GM23248 (cell line): ENCODE measurements at regions not wholly inside any gene's neighbourhood (a gene's known extent, or its start where the extent isn't known, plus 50 kb on each side); places are given as distances from the start of the nearest gene placed in this dataset.

Experiments
- DNase-seq: peaks from one replicate; pipeline ENCODE4 v3.0.0-alpha.2; 2015
- H2AFZ ChIP-seq: fragments of 200-600 bp; sonication (generic); 2 replicates; pipeline ENCODE4 v1.6.1; 2016; ENCODE audit warnings: antibody characterized with exemption
- H3F3A ChIP-seq: fragments of 200-600 bp; sonication (generic); 2 replicates; pipeline ENCODE4 v1.6.1; 2016; ENCODE audit warnings: mild to moderate bottlenecking, antibody characterized with exemption, mixed run types; ENCODE audit not compliant: insufficient read depth
- H3K27ac ChIP-seq: fragments of 200-600 bp; sonication (generic); 2 replicates; pipeline ENCODE4 v1.5.1; 2016; ENCODE audit warnings: mild to moderate bottlenecking
- H3K27me3 ChIP-seq: fragments of 200-600 bp; sonication (generic); replicated peaks from 2 replicates; pipeline ENCODE4 v1.6.1; 2016; ENCODE audit warnings: mild to moderate bottlenecking; ENCODE audit not compliant: insufficient read depth
- H3K36me3 ChIP-seq: fragments of 200-600 bp; sonication (generic); 2 replicates; pipeline ENCODE4 v1.6.1; 2016; ENCODE audit warnings: low read depth, mild to moderate bottlenecking
- H3K4me1 ChIP-seq: fragments of 200-600 bp; sonication (generic); 2 replicates; pipeline ENCODE4 v1.6.1; 2016; ENCODE audit warnings: mild to moderate bottlenecking; ENCODE audit not compliant: insufficient read depth
- H3K4me2 ChIP-seq: fragments of 200-600 bp; sonication (generic); one replicate; pipeline ENCODE4 v1.6.1; 2016; ENCODE audit warnings: mild to moderate bottlenecking; ENCODE audit not compliant: unreplicated experiment
- H3K4me3 ChIP-seq: fragments of 200-600 bp; sonication (generic); 2 replicates; pipeline ENCODE4 v1.5.1; 2016; ENCODE audit warnings: mild to moderate bottlenecking
- H3K79me2 ChIP-seq: fragments of 200-600 bp; sonication (generic); 2 replicates; pipeline ENCODE4 v1.6.1; 2016; ENCODE audit warnings: mild to moderate bottlenecking; ENCODE audit not compliant: insufficient read depth
- H3K9ac ChIP-seq: fragments of 200-600 bp; sonication (generic); 2 replicates; pipeline ENCODE4 v1.6.1; 2016; ENCODE audit warnings: mild to moderate bottlenecking
- H3K9me2 ChIP-seq: fragments of 200-600 bp; sonication (generic); 2 replicates; pipeline ENCODE4 v1.6.1; 2016; ENCODE audit warnings: mixed run types, mild to moderate bottlenecking, moderate library complexity; ENCODE audit not compliant: insufficient read depth
- H3K9me3 ChIP-seq: fragments of 200-600 bp; sonication (generic); one replicate; pipeline ENCODE4 v1.6.1; 2017; ENCODE audit warnings: low read depth
- H4K20me1 ChIP-seq: fragments of 200-600 bp; sonication (generic); 2 replicates; pipeline ENCODE4 v1.6.0; 2016; ENCODE audit not compliant: insufficient read depth
- EZH2 ChIP-seq: fragments of 200-600 bp; sonication (generic); IDR thresholded peaks from 2 replicates; pipeline ENCODE4 v1.6.1; 2018; ENCODE audit warnings: antibody characterized with exemption, mild to moderate bottlenecking; ENCODE audit not compliant: insufficient read depth, poor library complexity, severe bottlenecking
- EZH2phosphoT487 ChIP-seq: fragments of 200-600 bp; sonication (generic); IDR thresholded peaks from 2 replicates; pipeline ENCODE4 v1.6.1; 2018; ENCODE audit warnings: antibody characterized with exemption, moderate library complexity, mild to moderate bottlenecking, low read depth; ENCODE audit not compliant: insufficient read depth
- WGBS, 2 experiments: methylation state at CpG; one replicate each; pipeline ENCODE4 v1.1.6; 2015 to 2017; ENCODE audit warnings: low lambda C conversion rate in 2 of 2, low coverage in 1 of 2; ENCODE audit errors: missing lambda C conversion rate in 2 of 2; 5-methylcytosine and 5-hydroxymethylcytosine counted together
- in situ Hi-C: fragments of 300-500 bp; cut with MboI; formaldehyde crosslinking; loops from 2 replicates; pipeline ENCODE4 v1.15.0; 2020

DNA sequence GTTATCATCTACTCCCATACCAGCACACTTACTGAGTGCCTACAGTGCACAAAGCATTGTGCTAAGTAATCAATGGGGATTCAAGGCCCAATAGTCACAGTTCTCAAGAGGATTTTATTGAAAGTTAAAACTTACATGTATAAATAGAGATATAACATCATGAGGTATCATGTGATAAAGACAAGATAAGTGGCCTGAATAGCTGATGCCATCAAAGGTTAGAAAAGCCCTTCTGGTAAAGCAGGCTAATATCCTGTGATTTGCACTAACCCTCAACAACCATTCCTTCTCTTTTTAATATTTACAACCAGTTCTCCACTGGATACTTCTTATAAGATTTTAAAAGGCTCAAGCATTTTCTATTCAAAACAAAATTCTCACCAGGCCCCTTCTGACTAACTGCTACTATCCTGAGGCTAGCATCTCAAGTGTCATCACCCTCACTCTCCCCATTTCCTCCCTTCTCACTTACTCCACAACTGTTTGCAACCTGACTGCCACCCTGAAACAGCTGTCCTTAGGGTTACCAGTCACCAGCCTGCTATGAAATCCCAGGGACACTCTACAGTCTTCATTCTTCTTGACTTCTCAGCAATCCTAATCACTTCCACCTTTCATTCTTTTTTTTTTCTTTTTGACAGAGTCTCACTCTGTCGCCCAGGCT, 377.9 kb downstream of the ENC1 start:
- Histone ChIP-seq H3K27ac (no peak overlapping the region), H3K79me2 (no peaks in the 10 kb centered on the region), H3K36me3 (no peaks in the 10 kb centered on the region), H3K9ac (no peak overlapping the region), H3K9me3 (no peaks in the 10 kb centered on the region), H3K4me1 (no peaks in the 10 kb centered on the region), H3K4me2 (no peak overlapping the region), H3K27me3 (no peaks in the 10 kb centered on the region), H4K20me1 (no peaks in the 10 kb centered on the region), H2AFZ (no peak overlapping the region), H3K9me2 (no peaks in the 10 kb centered on the region), H3F3A (no peaks in the 10 kb centered on the region), H3K4me3 (no peak overlapping the region)
- TF ChIP-seq EZH2phosphoT487 (no peak), EZH2 (no peak)
- DNase-seq = no peak
- WGBS, 2 experiments = 100% methylated on average over 1 of the region's 1 CpG
- in situ Hi-C loops = no loop called here

- Histone ChIP-seq H3K4me1 (no peaks in the 10 kb centered on the region; the same call in 1 of the 2 replicates), H3K9me2 (no peaks in the 10 kb centered on the region), H3K9ac (no peak overlapping the region), H3K27ac (no peak overlapping the region), H3K79me2 (no peaks in the 10 kb centered on the region), H3K4me3 (no peak overlapping the region), H3K4me2 (no peak overlapping the region), H3K27me3 (no peaks in the 10 kb centered on the region), H3K36me3 (no peaks in the 10 kb centered on the region), H2AFZ (no peak overlapping the region), H3F3A (no peaks in the 10 kb centered on the region), H4K20me1 (no peaks in the 10 kb centered on the region), H3K9me3 (no peaks in the 10 kb centered on the region)
- DNase-seq = no peak
- TF ChIP-seq EZH2 = no peak
- TF ChIP-seq EZH2phosphoT487 = no peak
- in situ Hi-C loops = no loop called here
- WGBS, 2 experiments = 55 to 59% methylated on average over 3 of the region's 3 CpGs
These were observed 378.7 kb downstream of the ENC1 start for GRCh38 chr5:74261866-74262265.

GRCh38 chr5:74261421-74261820, 379.1 kb downstream of the ENC1 start:
- H3K4me2 ChIP-seq = no peak overlapping the region
- no peaks in the 10 kb centered on the region; the same call in 1 of the 2 replicates for H3K4me1 ChIP-seq
- TF ChIP-seq EZH2 = no peak
- TF ChIP-seq EZH2phosphoT487 = no peak
- no peaks in the 10 kb centered on the region; the same call in 1 of the 2 replicates for H3K27me3 ChIP-seq
- H3K9ac ChIP-seq = no peak overlapping the region
- DNase-seq = no peak
- 50 to 53% methylated on average over 3 of the region's 3 CpGs for WGBS, 2 experiments
- no peaks in the 10 kb centered on the region for H3K9me3 ChIP-seq
- in situ Hi-C loops = no loop called here
- H3K9me2 ChIP-seq = no peaks in the 10 kb centered on the region
- H3K36me3 ChIP-seq = no peaks in the 10 kb centered on the region
- no peaks in the 10 kb centered on the region for H4K20me1 ChIP-seq
- no peak overlapping the region for H2AFZ ChIP-seq
- H3K27ac ChIP-seq = no peak overlapping the region
- H3F3A ChIP-seq = no peaks in the 10 kb centered on the region
- H3K4me3 ChIP-seq = no peak overlapping the region
- no peaks in the 10 kb centered on the region for H3K79me2 ChIP-seq

DNA sequence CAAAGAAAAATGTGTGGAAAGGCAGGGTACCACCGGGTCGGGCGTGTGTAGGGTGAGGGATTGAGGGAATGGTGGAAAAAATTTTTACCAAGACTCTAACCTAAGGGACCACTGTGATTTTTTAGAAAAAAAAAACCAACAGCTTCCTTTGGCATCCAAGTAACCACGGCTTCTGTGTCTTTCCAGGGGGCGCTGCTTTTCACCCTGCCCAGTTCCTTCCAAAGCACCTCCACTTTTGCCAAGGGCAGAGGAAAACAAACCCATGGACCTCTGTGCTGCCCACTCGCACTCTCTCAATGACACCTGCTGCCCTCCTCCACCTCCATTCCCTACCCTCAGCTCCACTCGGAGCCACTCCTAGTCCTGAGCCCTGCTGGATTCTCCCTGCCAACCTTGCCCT, 381.0 kb downstream of the ENC1 start:
- H3K9ac ChIP-seq = no peak overlapping the region
- H3K4me1 ChIP-seq = no peaks in the 10 kb centered on the region; the same call in 1 of the 2 replicates
- no peaks in the 10 kb centered on the region; the same call in 1 of the 2 replicates for H3K27me3 ChIP-seq
- no peaks in the 10 kb centered on the region for H3F3A ChIP-seq
- DNase-seq = no peak
- H3K4me2 ChIP-seq = no peak overlapping the region
- in situ Hi-C loops = no loop called here
- WGBS, 2 experiments = 92 to 93% methylated on average over 6 to 7 of the region's 7 CpGs
- no peaks in the 10 kb centered on the region for H3K79me2 ChIP-seq
- H3K36me3 ChIP-seq = no peaks in the 10 kb centered on the region
- H3K4me3 ChIP-seq = no peak overlapping the region
- H3K9me3 ChIP-seq = no peaks in the 10 kb centered on the region
- TF ChIP-seq EZH2phosphoT487 (no peak), EZH2 (no peak)
- no peak overlapping the region for H3K27ac ChIP-seq
- no peaks in the 10 kb centered on the region for H4K20me1 ChIP-seq
- H3K9me2 ChIP-seq = no peaks in the 10 kb centered on the region
- no peak overlapping the region for H2AFZ ChIP-seq

DNA sequence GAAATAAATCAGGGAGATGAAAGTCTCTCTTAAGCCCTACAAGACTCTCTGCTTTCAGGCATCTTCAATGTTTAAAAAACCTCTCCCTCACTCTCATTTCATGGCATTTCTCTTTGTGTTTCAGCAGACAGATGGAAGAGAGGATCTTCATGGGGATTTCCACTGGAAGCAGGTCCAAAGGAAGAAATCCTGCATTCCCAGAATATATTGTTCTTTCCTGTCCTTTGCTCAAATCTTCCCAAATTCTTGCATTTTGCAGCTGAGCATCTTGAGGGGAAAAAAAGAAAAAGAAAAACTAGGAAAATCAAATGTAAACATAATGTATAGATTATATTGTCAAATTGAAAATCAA, 382.2 kb downstream of the ENC1 start:
- no peaks in the 10 kb centered on the region; the same call in 1 of the 2 replicates for H3K4me1 ChIP-seq
- no peak for DNase-seq
- no peak overlapping the region for H3K4me2 ChIP-seq
- in situ Hi-C loops = no loop called here
- no peaks in the 10 kb centered on the region for H3K9me3 ChIP-seq
- H3K79me2 ChIP-seq = no peaks in the 10 kb centered on the region
- no peaks in the 10 kb centered on the region for H3K9me2 ChIP-seq
- no peaks in the 10 kb centered on the region; the same call in 1 of the 2 replicates for H3K27me3 ChIP-seq
- H2AFZ ChIP-seq = no peak overlapping the region
- no peaks in the 10 kb centered on the region for H3K36me3 ChIP-seq
- H4K20me1 ChIP-seq = no peaks in the 10 kb centered on the region
- TF ChIP-seq EZH2 (no peak), EZH2phosphoT487 (no peak)
- H3K4me3 ChIP-seq = no peak overlapping the region
- H3K27ac ChIP-seq = no peak overlapping the region
- H3K9ac ChIP-seq = no peak overlapping the region
- no peaks in the 10 kb centered on the region for H3F3A ChIP-seq
